ENCODE measurements at regions not wholly inside any gene's neighbourhood (a gene's known extent, or its start where the extent isn't known, plus 50 kb on each side); places are given as distances from the start of the nearest gene placed in this dataset.

- DNase-seq (ENCODE audit: low spot score), result no peak
Observed at GRCh38 chr13:34750078-34750931, 191.8 kb upstream of the NBEA start.

DNA sequence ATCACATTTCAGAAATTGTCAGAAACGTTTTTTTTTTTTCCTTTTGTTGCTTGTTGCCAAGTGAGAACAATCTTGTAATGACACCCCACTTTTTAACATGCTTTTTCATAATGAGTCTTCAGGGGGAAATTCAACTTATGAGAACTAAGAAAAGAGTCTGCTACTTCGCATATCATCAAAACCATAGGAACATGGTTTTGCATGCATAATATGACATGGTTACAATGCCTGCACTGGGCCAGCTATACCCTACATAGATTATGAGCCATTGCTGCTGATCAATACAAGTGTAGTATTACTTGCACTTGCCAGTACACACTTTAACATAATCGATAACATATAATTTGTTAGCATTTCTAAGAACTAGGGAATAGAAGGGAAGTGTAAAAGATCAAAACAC, 191.0 kb upstream of the NBEA start:
- DNase-seq (ENCODE audit: low spot score), result no peak

DNA sequence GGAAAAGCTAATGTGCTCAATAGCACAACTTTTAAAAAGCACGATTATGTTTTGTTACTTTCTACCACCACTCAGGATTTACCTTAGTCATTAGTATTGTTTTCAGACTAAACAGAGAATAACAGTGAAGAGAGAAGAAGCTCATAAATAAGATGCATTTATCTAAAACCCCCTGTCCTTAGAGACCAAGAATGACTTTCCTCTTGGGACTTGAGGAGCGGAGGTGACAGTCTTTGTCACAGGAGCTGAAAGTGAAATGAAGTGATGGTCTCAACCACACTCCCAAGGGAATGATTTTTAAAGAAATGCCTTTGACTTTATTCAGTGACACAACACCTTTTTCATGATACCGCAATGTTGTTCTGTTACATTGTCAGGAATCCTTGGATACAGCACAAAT, 190.6 kb upstream of the NBEA start:
- no peak for DNase-seq (ENCODE audit: low spot score)

GRCh38 chr13:34752283-34752960, 189.6 kb upstream of the NBEA start:
- no peak for DNase-seq (ENCODE audit: low spot score)

DNA sequence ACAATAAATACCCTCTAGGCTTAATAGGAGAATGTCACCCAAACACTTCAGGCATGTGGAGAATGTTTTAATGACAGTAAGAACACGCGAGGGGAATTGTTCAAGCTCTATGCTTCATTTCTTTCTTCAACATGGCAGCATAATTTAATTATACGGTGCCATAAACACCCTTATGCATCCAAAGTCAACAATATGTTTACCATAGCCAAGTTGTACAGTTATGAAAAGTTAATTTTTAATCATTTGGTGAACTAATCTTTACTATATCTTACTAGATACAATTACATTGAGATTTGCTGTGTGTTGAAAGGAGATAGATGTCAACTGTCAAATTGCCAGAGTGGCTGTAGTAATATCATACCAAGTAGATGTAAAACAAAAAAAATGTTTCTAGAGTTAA, 185.9 kb upstream of the NBEA start:
- no peak for DNase-seq (ENCODE audit: low spot score)

- no peak for DNase-seq (ENCODE audit: low spot score)
Observed at GRCh38 chr13:34756572-34756971, 185.5 kb upstream of the NBEA start.

GRCh38 chr13:34757441-34757840, 184.6 kb upstream of the NBEA start:
- DNase-seq (ENCODE audit: low spot score), result no peak

DNA sequence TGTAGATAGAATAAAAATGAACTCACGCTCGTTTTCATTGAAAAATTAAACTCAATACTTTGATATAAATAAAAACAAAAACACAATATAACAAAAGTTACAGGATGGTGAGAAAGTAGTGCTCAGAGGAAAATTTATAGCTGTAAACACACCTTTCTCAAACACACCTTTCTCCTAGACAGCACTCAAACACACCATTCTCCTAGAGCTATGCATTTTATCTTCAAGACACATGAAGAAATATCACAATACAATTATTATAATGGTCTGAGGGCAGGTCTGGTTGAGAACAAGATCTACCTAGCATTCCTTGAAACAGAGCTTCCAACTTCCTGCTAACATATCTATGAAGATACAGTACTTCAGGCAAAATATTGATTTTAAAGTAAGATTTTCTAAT, 183.4 kb upstream of the NBEA start:
- DNase-seq (ENCODE audit: low spot score), result no peak

DNA sequence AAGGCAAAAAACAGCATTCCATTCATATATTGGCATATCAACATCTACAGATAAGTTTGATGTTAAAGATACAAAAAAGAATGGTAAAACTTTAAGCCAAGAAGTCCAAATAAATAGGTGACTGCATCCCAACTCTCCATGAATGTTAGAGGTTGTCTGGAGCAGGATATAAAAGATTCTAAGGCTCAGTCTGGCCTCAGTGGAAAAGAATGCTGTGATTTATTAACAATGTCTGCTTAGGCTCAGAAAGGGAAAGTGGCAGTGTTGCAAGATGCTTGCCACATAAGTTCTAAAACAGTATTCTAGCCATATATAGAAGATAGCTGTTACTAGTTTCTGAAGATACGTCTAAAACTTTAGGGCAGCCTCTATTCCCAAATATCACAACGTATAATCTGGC, 179.8 kb upstream of the NBEA start:
- DNase-seq (ENCODE audit: low spot score), result no peak

- DNase-seq (ENCODE audit: low spot score), result no peak
Observed at GRCh38 chr13:34764246-34764645, 177.8 kb upstream of the NBEA start.

- DNase-seq (ENCODE audit: low spot score), result no peak
Observed at GRCh38 chr13:34765446-34766180, 176.5 kb upstream of the NBEA start.

GRCh38 chr13:34767778-34768177, 174.3 kb upstream of the NBEA start:
- no peak for DNase-seq (ENCODE audit: low spot score)

DNA sequence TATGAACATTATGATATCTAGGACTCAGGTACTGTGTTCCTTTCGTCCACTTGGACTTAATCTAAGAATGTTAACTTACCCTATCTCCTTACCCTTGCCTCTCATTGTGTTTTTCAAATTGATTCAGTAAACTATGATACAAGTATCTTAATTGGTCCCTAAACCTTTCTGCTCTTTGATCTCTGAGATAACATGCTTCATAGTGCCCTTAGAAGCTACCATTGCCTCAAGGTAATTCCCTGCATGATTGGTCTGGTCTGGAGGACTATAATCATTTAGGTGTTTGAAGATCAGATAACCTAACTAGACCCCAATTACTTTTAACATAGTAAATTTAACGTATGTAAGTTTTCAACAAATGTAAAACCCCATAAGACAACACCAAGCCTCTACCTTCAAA, 169.9 kb upstream of the NBEA start:
- DNase-seq (ENCODE audit: low spot score), result no peak

GRCh38 chr13:34772881-34773280, 169.2 kb upstream of the NBEA start:
- DNase-seq (ENCODE audit: low spot score), result no peak

DNA sequence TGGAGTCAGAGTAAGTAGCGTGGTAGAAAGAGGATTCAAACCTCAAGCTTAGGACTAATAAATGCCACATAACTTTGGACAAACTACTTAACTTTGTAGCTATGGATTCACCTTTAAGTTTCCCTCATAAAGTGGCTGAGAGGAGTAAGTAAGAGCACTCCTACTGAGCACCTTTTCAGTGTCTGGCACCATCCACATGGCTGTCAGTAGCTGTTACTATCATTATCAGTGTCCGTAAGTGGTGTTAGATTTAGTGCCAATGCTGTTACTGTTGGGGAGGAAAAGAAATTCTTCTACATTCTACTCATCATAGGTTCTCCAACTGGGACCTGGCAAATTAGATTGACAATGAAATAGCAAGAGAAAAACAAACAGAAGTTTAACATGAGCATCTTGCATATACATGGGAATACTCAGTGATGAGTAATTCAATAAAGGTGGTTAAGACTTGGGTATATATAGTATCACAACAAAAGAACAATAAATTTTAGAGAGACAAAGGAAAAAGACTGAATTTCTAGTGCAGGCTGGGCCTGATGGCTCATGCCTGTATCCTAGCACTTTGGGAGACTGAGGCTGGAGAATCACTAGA, 165.6 kb upstream of the NBEA start:
- no peak for DNase-seq (ENCODE audit: low spot score)

DNA sequence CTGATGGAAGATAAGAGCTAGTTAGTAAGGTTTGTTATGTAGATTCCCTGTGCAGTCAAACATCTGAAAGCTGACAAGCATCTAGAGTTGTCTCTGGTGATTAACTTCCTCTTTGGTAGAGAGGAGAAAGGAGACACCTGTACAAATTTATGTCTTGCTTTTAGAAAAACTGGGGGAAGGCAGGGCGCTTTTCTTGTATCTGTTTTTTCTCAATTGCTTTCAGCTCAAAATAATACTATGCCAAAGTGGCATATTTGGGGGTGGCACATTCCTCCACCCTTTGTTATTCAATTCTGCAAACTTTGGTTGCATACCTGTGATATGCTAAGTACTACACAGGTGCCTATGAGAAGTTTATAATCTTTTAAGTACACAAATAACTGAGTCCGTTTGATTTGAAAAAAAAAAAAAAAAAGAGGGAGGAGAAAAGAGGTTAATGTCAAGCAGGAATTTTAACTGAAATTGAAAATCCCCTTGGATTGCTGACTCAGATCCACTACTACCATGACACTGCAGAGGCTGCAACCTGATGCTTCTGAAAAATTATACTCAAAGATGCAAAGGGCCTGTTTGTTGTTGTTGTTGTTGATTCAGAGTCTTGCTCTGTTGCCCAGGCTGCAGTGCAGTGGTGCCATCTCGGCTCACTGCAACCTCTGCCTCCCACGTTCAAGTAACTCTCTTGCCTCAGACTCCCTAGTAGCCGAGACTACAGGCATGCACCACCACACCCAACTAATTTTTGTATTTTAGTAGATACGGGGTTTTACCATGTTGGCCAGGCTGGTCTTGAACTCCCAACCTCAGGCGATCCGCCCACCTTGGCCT, 164.8 kb upstream of the NBEA start:
- no peak for DNase-seq (ENCODE audit: low spot score)

DNA sequence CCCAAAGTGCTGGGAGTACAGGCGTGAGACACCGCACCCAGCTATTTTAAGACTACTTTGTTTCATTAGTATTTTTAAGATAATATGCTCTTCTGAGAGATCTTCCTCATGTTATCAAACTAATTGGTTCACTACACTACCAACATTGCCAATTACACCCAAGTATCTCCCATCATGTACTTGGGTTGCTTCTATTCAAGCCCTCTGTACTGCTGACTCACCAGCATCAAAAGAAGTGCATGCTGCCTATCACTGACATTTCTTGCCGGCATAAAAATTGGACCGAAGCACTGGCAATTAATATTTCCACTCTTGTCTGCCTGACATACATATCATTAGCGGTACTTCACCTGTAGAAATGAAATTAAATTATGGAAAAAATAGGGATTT, 164.2 kb upstream of the NBEA start:
- no peak for DNase-seq (ENCODE audit: low spot score)

DNA sequence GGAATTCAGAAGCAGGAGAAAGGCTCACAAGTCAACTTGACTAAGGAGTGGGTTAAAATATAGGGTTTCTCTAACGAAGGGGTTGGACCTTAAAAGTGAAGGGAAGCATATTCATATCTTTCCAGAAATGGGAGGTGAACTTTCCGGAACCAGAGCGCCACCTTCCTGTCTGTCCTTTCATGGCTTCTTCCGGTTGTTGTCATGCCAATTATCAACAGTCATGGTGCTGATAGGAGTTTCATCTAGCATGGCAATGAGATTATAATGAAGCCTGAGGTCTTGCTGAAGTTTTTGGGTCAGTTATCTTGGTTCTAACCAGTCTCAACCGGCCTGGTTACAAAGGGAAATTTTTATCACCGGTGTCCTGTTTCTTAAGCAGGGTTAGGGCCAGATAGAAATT, 162.9 kb upstream of the NBEA start:
- no peak for DNase-seq (ENCODE audit: low spot score)

GRCh38 chr13:34793301-34793700, 148.8 kb upstream of the NBEA start:
- no peak for DNase-seq (ENCODE audit: low spot score)

GRCh38 chr13:34803756-34804155, 138.3 kb upstream of the NBEA start:
- DNase-seq (ENCODE audit: low spot score), result no peak

DNA sequence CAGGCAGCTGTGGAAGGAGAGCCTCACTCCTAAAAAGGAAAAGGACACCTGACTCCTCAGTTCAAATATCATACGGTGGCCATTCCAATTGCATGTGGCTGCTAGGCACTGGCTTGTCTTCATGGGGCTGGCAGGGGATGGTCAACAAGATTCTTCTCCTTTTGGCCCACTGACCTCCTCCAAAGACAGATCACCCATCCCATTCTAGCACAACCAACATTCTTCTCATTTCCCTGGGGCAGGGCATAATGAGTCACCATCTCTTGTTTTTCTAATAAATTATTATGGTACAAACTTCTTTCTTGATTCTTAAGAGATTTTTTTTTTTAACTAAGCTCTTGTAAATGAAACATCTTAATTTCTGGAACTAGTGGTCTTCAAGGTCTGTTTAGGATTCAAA, 136.7 kb upstream of the NBEA start:
- no peak for DNase-seq (ENCODE audit: low spot score)

GRCh38 chr13:34808649-34809048, 133.4 kb upstream of the NBEA start:
- DNase-seq (ENCODE audit: low spot score), result no peak

Data from left forelimb (tissue), 1 donor.